Liver (tissue), 8 donors: ENCODE measurements at regions not wholly inside any gene's neighbourhood (a gene's known extent, or its start where the extent isn't known, plus 50 kb on each side); places are given as distances from the start of the nearest gene placed in this dataset.

Source experiments
- DNase-seq: peaks from one replicate; pipeline ENCODE4 v3.0.0-alpha.2; 2017; ENCODE audit warnings: low spot score
- H3K27ac ChIP-seq, 2 donors: one replicate each; pipeline ENCODE4 v1.7.0; 2013; ENCODE audit warnings: inconsistent platforms in 2 of 2, low read length in 2 of 2, control low read depth in 1 of 2, low read depth in 1 of 2, mild to moderate bottlenecking in 1 of 2
- H3K27me3 ChIP-seq, 4 donors: one replicate each; pipeline versions ENCODE4 v1.6.1 to v1.7.0; 2013; ENCODE audit warnings: low read length in 3 of 4, inconsistent platforms in 1 of 4, mild to moderate bottlenecking in 1 of 4, moderate library complexity in 1 of 4; ENCODE audit not compliant: control insufficient read depth in 4 of 4, insufficient read depth in 4 of 4
- H3K36me3 ChIP-seq, 4 donors: one replicate each; pipeline versions ENCODE4 v1.6.1 to v1.7.0; 2013; ENCODE audit warnings: low read length in 3 of 4, mild to moderate bottlenecking in 3 of 4, low read depth in 1 of 4, moderate library complexity in 1 of 4; ENCODE audit not compliant: control insufficient read depth in 4 of 4, insufficient read depth in 3 of 4
- H3K4me1 ChIP-seq, 4 donors: one replicate each; pipeline versions ENCODE4 v1.6.1 to v1.7.0; 2013; ENCODE audit warnings: low read length in 3 of 4, mild to moderate bottlenecking in 3 of 4, moderate library complexity in 1 of 4; ENCODE audit not compliant: control insufficient read depth in 4 of 4, insufficient read depth in 4 of 4
- H3K4me3 ChIP-seq, 3 donors: one replicate each; pipeline versions ENCODE4 v1.6.1 to v1.7.0; 2013; ENCODE audit warnings: low read length in 3 of 3, control low read depth in 1 of 3, low read depth in 1 of 3, mild to moderate bottlenecking in 1 of 3
- H3K9ac ChIP-seq, 2 donors: one replicate each; pipeline ENCODE4 v1.7.0; 2013; ENCODE audit warnings: low read length in 2 of 2, mild to moderate bottlenecking in 2 of 2, moderate library complexity in 2 of 2, control low read depth in 1 of 2, low read depth in 1 of 2
- H3K9me3 ChIP-seq, 4 donors: one replicate each; pipeline versions ENCODE4 v1.6.1 to v1.7.0; 2013; ENCODE audit warnings: low read length in 3 of 4; ENCODE audit not compliant: control insufficient read depth in 4 of 4
- FOXA1 ChIP-seq: IDR thresholded peaks from 2 replicates; pipeline ENCODE4 v1.6.1; 2016; ENCODE audit warnings: antibody characterized with exemption
- FOXA2 ChIP-seq: IDR thresholded peaks from 2 replicates; pipeline ENCODE4 v1.6.1; 2016; ENCODE audit warnings: antibody characterized with exemption
- HNF4A ChIP-seq, 2 donors: conservative IDR thresholded peaks; 2 replicates each; pipeline ENCODE4 v1.6.1; 2016; ENCODE audit warnings: antibody characterized with exemption in 2 of 2, mild to moderate bottlenecking in 2 of 2
- HNF4G ChIP-seq: IDR thresholded peaks from 2 replicates; pipeline ENCODE4 v1.6.1; 2016; ENCODE audit warnings: antibody characterized with exemption
- JUND ChIP-seq, 2 donors: IDR thresholded peaks; 2 replicates each; pipeline ENCODE4 v1.6.1; 2016; ENCODE audit warnings: antibody characterized with exemption in 2 of 2
- NR2F2 ChIP-seq: IDR thresholded peaks from 2 replicates; pipeline ENCODE4 v1.6.1; 2016; ENCODE audit warnings: antibody characterized with exemption
- RAD21 ChIP-seq, 2 donors: IDR thresholded peaks; 2 replicates each; pipeline ENCODE4 v1.6.1; 2016; ENCODE audit warnings: antibody characterized with exemption in 2 of 2, mild to moderate bottlenecking in 2 of 2
- RXRA ChIP-seq, 2 donors: IDR thresholded peaks; 2 replicates each; pipeline ENCODE4 v1.6.1; 2017 to 2018; ENCODE audit warnings: antibody characterized with exemption in 2 of 2, mild to moderate bottlenecking in 1 of 2
- SP1 ChIP-seq: IDR thresholded peaks from 2 replicates; pipeline ENCODE4 v1.6.1; 2018; ENCODE audit warnings: antibody characterized with exemption, mild to moderate bottlenecking
- TAF1 ChIP-seq: conservative IDR thresholded peaks from 2 replicates; pipeline ENCODE4 v1.6.1; 2016; ENCODE audit warnings: antibody characterized with exemption, mild to moderate bottlenecking
- YY1 ChIP-seq: IDR thresholded peaks from 2 replicates; pipeline ENCODE4 v1.6.1; 2016; ENCODE audit warnings: antibody characterized with exemption, mild to moderate bottlenecking
- WGBS: extraction: QIAGEN DNeasy Blood & Tissue Kit; methylation state at CpG from one replicate; pipeline ENCODE4 v1.1.7; 2013; 5-methylcytosine and 5-hydroxymethylcytosine counted together
- TF ChIP-seq, protein P1 (sequence below): IDR thresholded peaks from 2 replicates; pipeline ENCODE4 v1.6.1; 2016; ENCODE audit warnings: antibody characterized with exemption
- TF ChIP-seq, protein P2 (sequence below): IDR thresholded peaks from 2 replicates; pipeline ENCODE4 v1.6.1; 2016; ENCODE audit warnings: antibody characterized with exemption
- TF ChIP-seq, protein P3 (sequence below): IDR thresholded peaks from 2 replicates; pipeline ENCODE4 v1.6.1; 2016; ENCODE audit warnings: antibody characterized with exemption, mild to moderate bottlenecking
- TF ChIP-seq, protein P4 (sequence below): IDR thresholded peaks from 2 replicates; pipeline ENCODE4 v1.6.1; 2016; ENCODE audit warnings: antibody characterized with exemption
- TF ChIP-seq, protein P5 (sequence below): fragments of 150-350 bp; IDR thresholded peaks from 2 replicates; pipeline ENCODE4 v1.5.1; 2017; ENCODE audit warnings: improper control_type of control experiment, low read depth, low read length; ENCODE audit not compliant: missing input control
- donor health status: healthy.
- donor health status: healthy.
- donor health status: healthy.
- donor health status: healthy.
- donor health status: healthy.

DNA sequence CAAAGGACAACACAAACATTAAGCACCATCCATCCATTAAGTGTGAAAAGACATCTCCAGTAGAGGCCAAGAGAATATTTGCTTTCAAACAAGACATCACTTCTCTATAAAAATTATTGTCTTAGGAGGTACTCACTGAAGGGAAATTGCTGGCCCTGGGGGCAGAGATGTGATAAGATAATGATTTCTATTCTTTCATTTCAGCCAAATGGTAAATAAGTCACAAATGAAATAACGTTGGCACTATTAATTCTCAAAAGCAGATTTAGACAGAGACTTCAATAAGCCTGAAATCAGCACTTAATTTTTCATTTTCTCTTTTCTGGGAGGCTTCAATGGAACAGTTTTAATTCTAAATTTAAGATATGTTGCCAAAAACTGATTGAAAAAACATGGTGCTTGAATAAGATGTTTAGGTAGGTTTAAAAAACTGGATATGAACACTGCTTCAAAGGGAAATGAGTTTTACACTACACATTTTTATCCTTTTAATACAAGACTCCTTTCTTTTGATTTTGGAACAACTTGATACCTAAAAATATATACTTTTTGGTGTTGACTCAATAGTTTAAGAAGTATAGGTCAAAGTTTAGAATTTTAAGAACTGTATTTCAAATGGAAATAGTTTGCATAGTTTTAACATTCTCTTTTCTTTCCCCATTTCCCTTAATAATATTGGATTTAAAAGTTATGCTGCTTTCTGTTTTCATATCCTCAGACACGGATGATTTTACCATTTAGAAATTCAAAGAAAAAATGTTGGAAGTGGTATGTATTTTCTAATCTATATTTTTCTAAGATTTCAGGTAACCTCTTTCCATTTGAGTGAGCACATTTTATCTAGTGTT is 204.0 kb downstream of the AHR start:
- no peak overlapping the region for H3K9ac ChIP-seq
- H3K4me1 ChIP-seq: peaks cover 6 to 43% (median 16%) of the 10 kb centered on the region in 4 donors
- H3K36me3 ChIP-seq: no peaks in the 10 kb centered on the region

DNA sequence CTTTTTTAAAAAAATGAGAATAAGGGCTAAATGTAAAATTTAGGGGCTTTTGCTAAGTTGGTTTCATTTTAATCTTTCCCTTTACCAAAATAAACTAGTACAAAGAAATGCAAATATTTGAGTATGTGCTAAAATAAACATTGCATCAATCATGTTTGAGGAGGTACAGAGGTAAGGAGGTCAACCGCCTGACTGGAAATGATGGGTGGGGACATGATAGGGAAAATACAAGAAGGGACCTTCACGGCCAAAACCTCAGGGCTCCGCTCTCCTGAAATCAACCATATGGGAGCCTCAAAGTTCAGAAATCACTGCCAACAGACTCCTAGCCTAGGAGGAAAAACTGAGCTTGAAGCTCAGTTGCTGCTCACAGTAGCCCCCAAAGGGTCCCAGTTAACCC is 207.6 kb downstream of the AHR start:
- WGBS: 23% methylated on average over 3 of the region's 3 CpGs
- Histone ChIP-seq H3K36me3 (no peaks in the 10 kb centered on the region), H3K9ac (no peak overlapping the region), H3K9me3 (no peaks in the 10 kb centered on the region), H3K27ac (peak overlapping the region; percentile 56 to 64), H3K27me3 (no peaks in the 10 kb centered on the region), H3K4me1 (peaks cover 4 to 38% (median 15%) of the 10 kb centered on the region in 4 donors), H3K4me3 (no peak overlapping the region)
- no peak for DNase-seq
- TF ChIP-seq JUND (IDR thresholded peaks at IDR 0.05): peak; percentile 84 to 92
- TF ChIP-seq HNF4G: peak; percentile 56
- peak; percentile 97 for TF ChIP-seq FOXA1
- TF ChIP-seq SP1: peak; percentile 94
- TF ChIP-seq TAF1: no peak
- TF ChIP-seq RAD21 (IDR thresholded peaks at IDR 0.05): peak; percentile 64 to 67
- TF ChIP-seq, protein P1, sequence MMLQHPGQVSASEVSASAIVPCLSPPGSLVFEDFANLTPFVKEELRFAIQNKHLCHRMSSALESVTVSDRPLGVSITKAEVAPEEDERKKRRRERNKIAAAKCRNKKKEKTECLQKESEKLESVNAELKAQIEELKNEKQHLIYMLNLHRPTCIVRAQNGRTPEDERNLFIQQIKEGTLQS: peak; percentile 79
- TF ChIP-seq FOXA2: peak; percentile 98
- TF ChIP-seq RXRA (IDR thresholded peaks at IDR 0.05): peak; percentile 95 to 97
- TF ChIP-seq, protein P2, sequence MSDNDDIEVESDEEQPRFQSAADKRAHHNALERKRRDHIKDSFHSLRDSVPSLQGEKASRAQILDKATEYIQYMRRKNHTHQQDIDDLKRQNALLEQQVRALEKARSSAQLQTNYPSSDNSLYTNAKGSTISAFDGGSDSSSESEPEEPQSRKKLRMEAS: peak; percentile 69
- TF ChIP-seq, protein P3, sequence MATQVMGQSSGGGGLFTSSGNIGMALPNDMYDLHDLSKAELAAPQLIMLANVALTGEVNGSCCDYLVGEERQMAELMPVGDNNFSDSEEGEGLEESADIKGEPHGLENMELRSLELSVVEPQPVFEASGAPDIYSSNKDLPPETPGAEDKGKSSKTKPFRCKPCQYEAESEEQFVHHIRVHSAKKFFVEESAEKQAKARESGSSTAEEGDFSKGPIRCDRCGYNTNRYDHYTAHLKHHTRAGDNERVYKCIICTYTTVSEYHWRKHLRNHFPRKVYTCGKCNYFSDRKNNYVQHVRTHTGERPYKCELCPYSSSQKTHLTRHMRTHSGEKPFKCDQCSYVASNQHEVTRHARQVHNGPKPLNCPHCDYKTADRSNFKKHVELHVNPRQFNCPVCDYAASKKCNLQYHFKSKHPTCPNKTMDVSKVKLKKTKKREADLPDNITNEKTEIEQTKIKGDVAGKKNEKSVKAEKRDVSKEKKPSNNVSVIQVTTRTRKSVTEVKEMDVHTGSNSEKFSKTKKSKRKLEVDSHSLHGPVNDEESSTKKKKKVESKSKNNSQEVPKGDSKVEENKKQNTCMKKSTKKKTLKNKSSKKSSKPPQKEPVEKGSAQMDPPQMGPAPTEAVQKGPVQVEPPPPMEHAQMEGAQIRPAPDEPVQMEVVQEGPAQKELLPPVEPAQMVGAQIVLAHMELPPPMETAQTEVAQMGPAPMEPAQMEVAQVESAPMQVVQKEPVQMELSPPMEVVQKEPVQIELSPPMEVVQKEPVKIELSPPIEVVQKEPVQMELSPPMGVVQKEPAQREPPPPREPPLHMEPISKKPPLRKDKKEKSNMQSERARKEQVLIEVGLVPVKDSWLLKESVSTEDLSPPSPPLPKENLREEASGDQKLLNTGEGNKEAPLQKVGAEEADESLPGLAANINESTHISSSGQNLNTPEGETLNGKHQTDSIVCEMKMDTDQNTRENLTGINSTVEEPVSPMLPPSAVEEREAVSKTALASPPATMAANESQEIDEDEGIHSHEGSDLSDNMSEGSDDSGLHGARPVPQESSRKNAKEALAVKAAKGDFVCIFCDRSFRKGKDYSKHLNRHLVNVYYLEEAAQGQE: peak; percentile 50
- TF ChIP-seq HNF4A (conservative IDR thresholded peaks at IDR 0.05): peak; percentile 90 to 91
- TF ChIP-seq, protein P4, sequence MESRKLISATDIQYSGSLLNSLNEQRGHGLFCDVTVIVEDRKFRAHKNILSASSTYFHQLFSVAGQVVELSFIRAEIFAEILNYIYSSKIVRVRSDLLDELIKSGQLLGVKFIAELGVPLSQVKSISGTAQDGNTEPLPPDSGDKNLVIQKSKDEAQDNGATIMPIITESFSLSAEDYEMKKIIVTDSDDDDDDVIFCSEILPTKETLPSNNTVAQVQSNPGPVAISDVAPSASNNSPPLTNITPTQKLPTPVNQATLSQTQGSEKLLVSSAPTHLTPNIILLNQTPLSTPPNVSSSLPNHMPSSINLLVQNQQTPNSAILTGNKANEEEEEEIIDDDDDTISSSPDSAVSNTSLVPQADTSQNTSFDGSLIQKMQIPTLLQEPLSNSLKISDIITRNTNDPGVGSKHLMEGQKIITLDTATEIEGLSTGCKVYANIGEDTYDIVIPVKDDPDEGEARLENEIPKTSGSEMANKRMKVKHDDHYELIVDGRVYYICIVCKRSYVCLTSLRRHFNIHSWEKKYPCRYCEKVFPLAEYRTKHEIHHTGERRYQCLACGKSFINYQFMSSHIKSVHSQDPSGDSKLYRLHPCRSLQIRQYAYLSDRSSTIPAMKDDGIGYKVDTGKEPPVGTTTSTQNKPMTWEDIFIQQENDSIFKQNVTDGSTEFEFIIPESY: peak; percentile 88
- TF ChIP-seq NR2F2: peak; percentile 83
- peak; percentile 91 for TF ChIP-seq YY1

More for the DNA sequence above, 204.0 kb downstream of the AHR start:
- Histone ChIP-seq H3K4me3 (no peak overlapping the region), H3K27me3 (no peaks in the 10 kb centered on the region), H3K9me3 (no peaks in the 10 kb centered on the region), H3K27ac (no peak overlapping the region)
- TF ChIP-seq, protein P3: no peak
- TF ChIP-seq, protein P5, sequence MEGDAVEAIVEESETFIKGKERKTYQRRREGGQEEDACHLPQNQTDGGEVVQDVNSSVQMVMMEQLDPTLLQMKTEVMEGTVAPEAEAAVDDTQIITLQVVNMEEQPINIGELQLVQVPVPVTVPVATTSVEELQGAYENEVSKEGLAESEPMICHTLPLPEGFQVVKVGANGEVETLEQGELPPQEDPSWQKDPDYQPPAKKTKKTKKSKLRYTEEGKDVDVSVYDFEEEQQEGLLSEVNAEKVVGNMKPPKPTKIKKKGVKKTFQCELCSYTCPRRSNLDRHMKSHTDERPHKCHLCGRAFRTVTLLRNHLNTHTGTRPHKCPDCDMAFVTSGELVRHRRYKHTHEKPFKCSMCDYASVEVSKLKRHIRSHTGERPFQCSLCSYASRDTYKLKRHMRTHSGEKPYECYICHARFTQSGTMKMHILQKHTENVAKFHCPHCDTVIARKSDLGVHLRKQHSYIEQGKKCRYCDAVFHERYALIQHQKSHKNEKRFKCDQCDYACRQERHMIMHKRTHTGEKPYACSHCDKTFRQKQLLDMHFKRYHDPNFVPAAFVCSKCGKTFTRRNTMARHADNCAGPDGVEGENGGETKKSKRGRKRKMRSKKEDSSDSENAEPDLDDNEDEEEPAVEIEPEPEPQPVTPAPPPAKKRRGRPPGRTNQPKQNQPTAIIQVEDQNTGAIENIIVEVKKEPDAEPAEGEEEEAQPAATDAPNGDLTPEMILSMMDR: no peak
- TF ChIP-seq HNF4G (no peak), JUND (IDR thresholded peaks at IDR 0.05) (no peak), HNF4A (conservative IDR thresholded peaks at IDR 0.05) (no peak), YY1 (no peak), RXRA (IDR thresholded peaks at IDR 0.05) (no peak)
- WGBS: 60% methylated on average over 2 of the region's 2 CpGs
- DNase-seq: no peak
